Endothelial cell (in vitro differentiated cells): ENCODE measurements at regions not wholly inside any gene's neighbourhood (a gene's known extent, or its start where the extent isn't known, plus 50 kb on each side); places are given as distances from the start of the nearest gene placed in this dataset.

Experiments used
- DNase-seq: peaks from one replicate; pipeline ENCODE4 v3.0.0; 2021; ENCODE audit warnings: low spot score
- H3K27ac Mint-ChIP-seq: one replicate; pipeline ENCODE4 v1.8.0; 2021; ENCODE audit warnings: mixed read lengths, inconsistent platforms; ENCODE audit not compliant: unreplicated experiment
- H3K27me3 Mint-ChIP-seq: one replicate; pipeline ENCODE4 v1.8.0; 2021; ENCODE audit warnings: mild to moderate bottlenecking, moderate library complexity, mixed read lengths, inconsistent platforms; ENCODE audit not compliant: unreplicated experiment
- H3K36me3 Mint-ChIP-seq: one replicate; pipeline ENCODE4 v1.8.0; 2021; ENCODE audit warnings: mild to moderate bottlenecking, low read depth, mixed read lengths, inconsistent platforms; ENCODE audit not compliant: unreplicated experiment
- H3K4me1 Mint-ChIP-seq: one replicate; pipeline ENCODE4 v1.8.0; 2021; ENCODE audit warnings: mild to moderate bottlenecking, mixed read lengths, inconsistent platforms; ENCODE audit not compliant: unreplicated experiment
- H3K4me3 Mint-ChIP-seq: one replicate; pipeline ENCODE4 v1.8.0; 2021; ENCODE audit warnings: mild to moderate bottlenecking, mixed read lengths, inconsistent platforms; ENCODE audit not compliant: unreplicated experiment
- H3K9me3 Mint-ChIP-seq: one replicate; pipeline ENCODE4 v1.8.0; 2021; ENCODE audit warnings: mixed read lengths, inconsistent platforms; ENCODE audit not compliant: unreplicated experiment
- TF ChIP-seq, protein P1 (sequence below): fragments of 200-600 bp; sonication (generic); IDR thresholded peaks from one replicate; pipeline ENCODE4 v1.5.0; 2021; ENCODE audit warnings: antibody characterized with exemption; ENCODE audit not compliant: unreplicated experiment

DNA sequence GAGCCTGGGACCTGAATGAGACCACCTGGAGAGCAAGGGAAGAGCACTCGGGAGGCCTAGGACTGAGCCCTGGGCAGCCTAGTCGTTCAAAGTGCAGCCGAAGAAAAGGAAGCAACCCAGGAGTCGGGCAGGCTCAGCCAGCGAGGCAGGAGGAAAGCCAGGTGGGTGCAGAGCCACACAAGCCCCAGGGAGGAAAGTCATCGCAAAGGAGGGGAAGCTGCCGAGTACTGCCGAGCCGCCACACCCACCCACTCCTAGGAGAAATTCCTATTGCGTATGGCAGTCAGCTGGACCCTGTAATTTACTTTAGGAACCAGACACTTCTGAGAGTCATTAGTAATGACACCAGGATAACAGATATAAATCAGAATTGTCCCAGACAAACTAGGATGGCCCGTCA, 187.6 kb downstream of the KATNIP start:
- Mint-ChIP-seq H3K4me3 (no peak overlapping the region), H3K27ac (no peak overlapping the region), H3K27me3 (no peaks in the 10 kb centered on the region), H3K36me3 (peaks cover 14% of the 10 kb centered on the region), H3K9me3 (no peaks in the 10 kb centered on the region), H3K4me1 (peaks cover 8% of the 10 kb centered on the region)
- DNase-seq: no peak
- TF ChIP-seq, protein P1, sequence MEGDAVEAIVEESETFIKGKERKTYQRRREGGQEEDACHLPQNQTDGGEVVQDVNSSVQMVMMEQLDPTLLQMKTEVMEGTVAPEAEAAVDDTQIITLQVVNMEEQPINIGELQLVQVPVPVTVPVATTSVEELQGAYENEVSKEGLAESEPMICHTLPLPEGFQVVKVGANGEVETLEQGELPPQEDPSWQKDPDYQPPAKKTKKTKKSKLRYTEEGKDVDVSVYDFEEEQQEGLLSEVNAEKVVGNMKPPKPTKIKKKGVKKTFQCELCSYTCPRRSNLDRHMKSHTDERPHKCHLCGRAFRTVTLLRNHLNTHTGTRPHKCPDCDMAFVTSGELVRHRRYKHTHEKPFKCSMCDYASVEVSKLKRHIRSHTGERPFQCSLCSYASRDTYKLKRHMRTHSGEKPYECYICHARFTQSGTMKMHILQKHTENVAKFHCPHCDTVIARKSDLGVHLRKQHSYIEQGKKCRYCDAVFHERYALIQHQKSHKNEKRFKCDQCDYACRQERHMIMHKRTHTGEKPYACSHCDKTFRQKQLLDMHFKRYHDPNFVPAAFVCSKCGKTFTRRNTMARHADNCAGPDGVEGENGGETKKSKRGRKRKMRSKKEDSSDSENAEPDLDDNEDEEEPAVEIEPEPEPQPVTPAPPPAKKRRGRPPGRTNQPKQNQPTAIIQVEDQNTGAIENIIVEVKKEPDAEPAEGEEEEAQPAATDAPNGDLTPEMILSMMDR: no peak
